Calu3 (cell line): ENCODE measurements at regions not wholly inside any gene's neighbourhood (a gene's known extent, or its start where the extent isn't known, plus 50 kb on each side); places are given as distances from the start of the nearest gene placed in this dataset.

ENCODE experiments used
- BruUV-seq: library from RNA; stranded (reverse); fragments of 400-500 nt; replicated peaks from 2 replicates; lab custom pipeline; 2021; lab: Mats Ljungman, UMichigan
- CTCF ChIA-PET: fragments of 300-600 bp; sonication (Branson Sonifier 250); formaldehyde crosslinking; loops from one replicate; lab custom pipeline; 2022; ENCODE audit warnings: antibody characterized with exemption; lab: Charles Lee
- DNase-seq: peaks from one replicate; pipeline ENCODE4 v3.0.0; 2022
- H3K27ac Mint-ChIP-seq: one replicate; pipeline ENCODE4 v1.8.0; 2022; ENCODE audit warnings: mixed read lengths; ENCODE audit not compliant: unreplicated experiment
- H3K27me3 Mint-ChIP-seq: one replicate; pipeline ENCODE4 v1.8.0; 2022; ENCODE audit warnings: mixed read lengths; ENCODE audit not compliant: unreplicated experiment
- H3K36me3 Mint-ChIP-seq: one replicate; pipeline ENCODE4 v1.8.0; 2022; ENCODE audit warnings: mild to moderate bottlenecking, moderate library complexity, mixed read lengths; ENCODE audit not compliant: insufficient read depth, unreplicated experiment
- H3K4me1 Mint-ChIP-seq: one replicate; pipeline ENCODE4 v1.8.0; 2022; ENCODE audit warnings: mild to moderate bottlenecking, low read depth, mixed read lengths; ENCODE audit not compliant: unreplicated experiment
- H3K4me3 Mint-ChIP-seq: one replicate; pipeline ENCODE4 v1.8.0; 2022; ENCODE audit warnings: mild to moderate bottlenecking, low read depth, moderate library complexity, mixed read lengths; ENCODE audit not compliant: unreplicated experiment
- H3K9me3 Mint-ChIP-seq: one replicate; pipeline ENCODE4 v1.8.0; 2022; ENCODE audit warnings: low read depth, mixed read lengths; ENCODE audit not compliant: unreplicated experiment
- intact Hi-C: fragments of 100-400 bp; cut with micrococcal nuclease; formaldehyde crosslinking; loops from one replicate; pipeline ENCODE4 v1.10.0; 2022; ENCODE audit not compliant: unreplicated experiment
- TF ChIP-seq, protein P1 (sequence below): fragments of 200-600 bp; IDR thresholded peaks from one replicate; pipeline ENCODE4 v1.8.0; 2022; ENCODE audit warnings: antibody characterized with exemption; ENCODE audit not compliant: unreplicated experiment

DNA sequence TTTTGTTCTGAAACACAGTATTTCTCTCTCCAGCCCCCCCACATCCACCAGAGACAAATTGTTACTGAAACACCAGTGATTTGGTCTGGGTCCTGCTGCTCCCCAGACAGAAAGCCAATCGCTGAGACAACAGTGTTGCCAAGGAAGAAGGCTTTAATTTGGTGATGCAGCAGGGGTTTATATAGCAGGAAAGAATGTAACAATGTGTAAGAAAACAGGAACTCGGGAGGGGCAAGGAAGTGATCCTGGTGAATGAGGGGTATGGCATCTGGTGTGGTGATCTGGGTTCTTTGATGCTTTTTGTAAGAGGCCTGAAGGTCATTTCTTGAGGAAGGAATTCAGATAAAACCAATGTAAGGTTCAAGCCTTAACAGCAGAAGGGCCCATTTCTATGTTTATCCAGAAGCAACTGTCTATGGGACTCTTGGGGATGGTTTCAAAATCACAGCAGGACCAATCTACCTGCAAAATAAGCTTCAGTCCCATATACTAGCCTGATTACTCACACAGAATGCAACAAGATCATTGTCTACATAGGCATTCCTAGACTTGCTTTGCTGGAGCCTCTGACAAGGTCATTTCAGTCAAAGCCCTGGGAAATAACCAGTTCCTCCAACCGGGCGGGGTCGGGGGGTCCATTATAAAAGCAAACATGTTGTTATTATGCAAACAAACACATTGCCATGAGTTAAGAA lies 445.2 kb upstream of the ZFP42 start:
- Mint-ChIP-seq H3K36me3 (no peaks in the 10 kb centered on the region), H3K27me3 (no peaks in the 10 kb centered on the region), H3K27ac (no peak overlapping the region), H3K4me3 (no peak overlapping the region), H3K4me1 (peaks cover 26% of the 10 kb centered on the region), H3K9me3 (no peaks in the 10 kb centered on the region)
- no peak for DNase-seq
- intact Hi-C loops: no loop called here
- TF ChIP-seq, protein P1, sequence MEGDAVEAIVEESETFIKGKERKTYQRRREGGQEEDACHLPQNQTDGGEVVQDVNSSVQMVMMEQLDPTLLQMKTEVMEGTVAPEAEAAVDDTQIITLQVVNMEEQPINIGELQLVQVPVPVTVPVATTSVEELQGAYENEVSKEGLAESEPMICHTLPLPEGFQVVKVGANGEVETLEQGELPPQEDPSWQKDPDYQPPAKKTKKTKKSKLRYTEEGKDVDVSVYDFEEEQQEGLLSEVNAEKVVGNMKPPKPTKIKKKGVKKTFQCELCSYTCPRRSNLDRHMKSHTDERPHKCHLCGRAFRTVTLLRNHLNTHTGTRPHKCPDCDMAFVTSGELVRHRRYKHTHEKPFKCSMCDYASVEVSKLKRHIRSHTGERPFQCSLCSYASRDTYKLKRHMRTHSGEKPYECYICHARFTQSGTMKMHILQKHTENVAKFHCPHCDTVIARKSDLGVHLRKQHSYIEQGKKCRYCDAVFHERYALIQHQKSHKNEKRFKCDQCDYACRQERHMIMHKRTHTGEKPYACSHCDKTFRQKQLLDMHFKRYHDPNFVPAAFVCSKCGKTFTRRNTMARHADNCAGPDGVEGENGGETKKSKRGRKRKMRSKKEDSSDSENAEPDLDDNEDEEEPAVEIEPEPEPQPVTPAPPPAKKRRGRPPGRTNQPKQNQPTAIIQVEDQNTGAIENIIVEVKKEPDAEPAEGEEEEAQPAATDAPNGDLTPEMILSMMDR: no peak
- CTCF ChIA-PET: no interaction called here
- no TSS peak for BruUV-seq

DNA sequence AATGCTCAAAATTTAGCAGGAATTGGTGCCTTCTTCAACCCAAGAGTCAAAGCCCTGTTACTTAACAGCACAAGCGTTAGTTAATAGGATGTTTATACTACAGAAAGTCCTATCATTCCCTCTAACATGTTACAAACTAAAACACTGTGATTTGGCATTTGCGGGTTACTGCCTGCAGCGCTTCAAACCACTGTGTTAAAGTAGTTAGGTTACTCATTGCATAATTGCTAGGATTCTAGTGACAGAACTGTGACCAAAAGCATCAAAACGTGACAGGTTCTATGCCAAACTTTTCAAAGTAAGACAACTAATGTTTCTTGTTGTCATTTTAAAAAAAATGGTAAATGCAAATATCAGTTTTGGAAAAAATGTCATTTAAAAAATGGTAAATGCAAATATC lies 442.8 kb upstream of the ZFP42 start:
- BruUV-seq: no TSS peak
- CTCF ChIA-PET: no interaction called here
- H3K4me1 Mint-ChIP-seq: peaks cover 12% of the 10 kb centered on the region
- no peak overlapping the region for H3K27ac Mint-ChIP-seq
- no peak for DNase-seq
- H3K9me3 Mint-ChIP-seq: no peaks in the 10 kb centered on the region
- no peak overlapping the region for H3K4me3 Mint-ChIP-seq
- no peaks in the 10 kb centered on the region for H3K36me3 Mint-ChIP-seq
- no peaks in the 10 kb centered on the region for H3K27me3 Mint-ChIP-seq
- intact Hi-C loops: no loop called here
- TF ChIP-seq, protein P1: no peak

DNA sequence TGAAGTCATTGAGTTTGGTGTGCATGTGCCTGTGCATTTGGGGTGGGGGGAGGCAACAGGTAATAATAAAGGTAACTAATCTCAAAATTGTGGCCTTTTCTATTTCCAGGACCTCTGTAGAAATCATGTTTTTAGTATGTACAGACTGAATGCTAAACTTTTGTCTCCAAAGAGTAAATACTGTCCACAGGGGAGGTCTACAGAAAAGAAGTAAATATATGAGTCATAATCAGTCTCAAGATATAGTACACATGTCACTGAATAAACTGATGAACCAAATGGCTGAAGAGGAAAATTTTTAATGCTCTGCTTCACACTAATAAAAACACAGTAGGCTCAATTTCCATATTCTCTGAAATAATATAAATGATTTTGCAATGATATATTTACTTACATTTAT lies 440.4 kb upstream of the ZFP42 start:
- Mint-ChIP-seq H3K9me3 (no peaks in the 10 kb centered on the region), H3K27ac (no peak overlapping the region), H3K27me3 (no peaks in the 10 kb centered on the region), H3K36me3 (no peaks in the 10 kb centered on the region), H3K4me3 (no peak overlapping the region), H3K4me1 (peaks cover 15% of the 10 kb centered on the region)
- CTCF ChIA-PET: no interaction called here
- TF ChIP-seq, protein P1: no peak
- BruUV-seq: no TSS peak
- intact Hi-C loops: no loop called here
- no peak for DNase-seq

DNA sequence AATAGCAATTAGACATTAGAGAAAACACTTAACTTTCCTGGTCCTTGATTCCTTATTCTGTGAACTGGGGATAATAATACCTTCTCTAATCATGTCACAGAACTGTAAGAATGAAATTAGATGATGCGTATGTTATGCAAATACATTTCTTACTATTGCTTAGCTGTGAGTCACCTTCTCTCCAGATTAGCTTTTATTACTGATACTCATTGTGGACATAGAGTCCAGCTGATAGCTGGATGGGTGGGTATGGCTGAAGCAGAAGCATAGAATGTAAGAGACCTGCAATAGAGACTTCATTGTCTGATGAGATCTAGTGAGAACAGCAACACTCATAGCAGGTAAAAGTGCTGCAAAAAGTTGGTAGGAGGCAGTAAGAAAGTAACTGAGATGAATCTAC lies 437.2 kb upstream of the ZFP42 start:
- Mint-ChIP-seq H3K27ac (no peak overlapping the region), H3K27me3 (no peaks in the 10 kb centered on the region), H3K4me3 (no peak overlapping the region), H3K4me1 (peaks cover 9% of the 10 kb centered on the region), H3K9me3 (no peaks in the 10 kb centered on the region), H3K36me3 (no peaks in the 10 kb centered on the region)
- intact Hi-C loops: no loop called here
- CTCF ChIA-PET: no interaction called here
- DNase-seq: no peak
- TF ChIP-seq, protein P1: no peak
- BruUV-seq: no TSS peak
